ENCODE measurements at regions not wholly inside any gene's neighbourhood (a gene's known extent, or its start where the extent isn't known, plus 50 kb on each side); places are given as distances from the start of the nearest gene placed in this dataset.
"Not testable (repeated sequence)": the region's sequence is repeated elsewhere in the genome, so short reads cannot be mapped to it uniquely, and the experiment has no call there.

DNA sequence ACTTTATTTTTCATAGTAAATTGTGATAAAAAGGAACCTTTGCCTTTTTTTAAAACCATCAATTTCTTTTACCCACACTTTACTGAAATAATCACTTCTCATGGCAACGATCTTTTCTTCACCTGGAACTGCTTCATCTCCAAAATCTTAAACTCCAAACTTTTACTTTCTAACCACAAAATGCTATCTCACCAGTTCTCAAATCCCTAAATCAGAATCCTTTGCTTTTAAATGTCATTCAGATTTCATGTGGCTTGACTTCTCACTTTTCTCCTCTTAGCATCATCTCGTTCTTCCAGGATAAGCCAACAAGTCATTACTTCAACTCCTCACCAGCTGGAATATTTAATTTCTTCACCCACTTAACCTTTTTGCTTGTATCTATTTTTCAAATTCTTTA, 284.3 kb upstream of the RASGEF1B start:
- DNase-seq, result no peak

DNA sequence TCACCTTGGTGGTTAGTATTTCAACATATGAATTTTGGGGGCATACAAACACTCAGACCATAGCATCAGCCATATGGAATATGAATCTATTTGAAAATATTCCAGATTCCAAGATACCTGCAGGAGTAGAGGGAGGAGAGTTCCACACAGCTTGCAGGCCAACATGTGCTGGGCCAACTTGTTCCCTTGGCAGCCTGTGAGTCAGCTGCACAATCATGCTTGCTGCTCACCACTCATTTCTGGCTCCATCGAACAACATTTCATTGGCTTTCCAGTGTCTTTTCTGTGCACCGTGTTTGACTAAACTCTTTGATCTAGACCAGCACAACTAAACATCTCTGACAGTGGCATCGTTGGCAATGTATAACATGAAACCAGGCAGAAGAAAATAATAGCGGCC, 282.5 kb upstream of the RASGEF1B start:
- no peak for DNase-seq

DNA sequence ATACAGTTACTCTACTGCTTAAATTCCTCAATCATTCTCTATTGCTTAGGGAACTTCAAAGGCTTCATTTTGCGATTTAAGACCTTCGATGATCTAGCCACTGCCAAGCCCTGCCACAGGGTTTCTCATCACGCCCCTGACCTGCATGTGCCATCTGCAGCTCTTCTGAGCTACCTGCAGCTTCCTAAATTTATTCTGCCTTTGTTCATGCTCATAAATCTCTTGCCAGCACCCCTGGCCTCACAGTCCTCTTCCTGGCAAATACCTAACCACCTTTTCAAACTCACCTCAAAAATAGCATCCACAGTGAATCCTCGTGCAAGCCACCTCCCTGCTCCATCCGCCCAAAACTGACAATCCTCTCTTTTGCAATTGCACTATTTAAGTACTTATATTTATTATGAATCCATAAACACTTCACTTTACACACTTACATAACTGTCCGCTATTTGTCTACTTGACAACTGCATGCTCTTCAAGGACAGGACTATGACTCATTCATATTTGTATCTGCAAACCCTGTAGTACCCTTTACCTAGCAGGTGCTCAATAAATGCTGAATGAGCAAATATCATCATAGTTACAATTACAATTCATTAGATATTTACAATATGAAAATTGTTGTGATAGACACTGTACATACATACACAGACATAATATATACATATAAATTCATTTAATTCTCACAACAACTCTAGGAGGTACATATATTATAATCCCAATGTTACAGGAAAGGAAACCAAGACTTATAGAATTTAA, 280.0 kb upstream of the RASGEF1B start:
- no peak for DNase-seq

- DNase-seq, result peak; percentile 72
Measured at GRCh38 chr4:81747242-81747930, 275.7 kb upstream of the RASGEF1B start.

GRCh38 chr4:81746773-81747172, 275.1 kb upstream of the RASGEF1B start:
- no peak for DNase-seq

GRCh38 chr4:81746071-81746470, 274.4 kb upstream of the RASGEF1B start:
- DNase-seq, result no peak

DNA sequence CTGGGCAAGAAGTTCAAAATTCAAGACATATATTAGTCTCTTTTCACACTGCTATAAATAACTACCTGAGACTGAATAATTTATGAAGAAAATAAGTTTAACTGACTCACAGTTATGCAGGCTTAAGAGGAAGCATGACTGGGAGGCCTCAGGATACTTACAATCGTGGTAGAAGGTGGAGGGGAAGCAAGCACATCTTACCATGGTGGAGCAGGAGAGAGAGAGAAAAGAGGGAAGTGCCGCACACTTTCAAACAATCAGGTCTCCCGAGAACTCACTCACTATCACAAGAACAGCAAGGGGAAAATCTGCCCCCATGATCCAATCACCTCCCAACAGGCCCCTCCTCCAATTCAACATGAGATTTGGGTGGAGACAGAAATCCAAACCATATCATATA, 273.3 kb upstream of the RASGEF1B start:
- DNase-seq, result no peak

GRCh38 chr4:81743731-81744435, 272.2 kb upstream of the RASGEF1B start:
- no peak for DNase-seq

- DNase-seq, result no peak
Measured at GRCh38 chr4:81740487-81740886, 268.8 kb upstream of the RASGEF1B start.

DNA sequence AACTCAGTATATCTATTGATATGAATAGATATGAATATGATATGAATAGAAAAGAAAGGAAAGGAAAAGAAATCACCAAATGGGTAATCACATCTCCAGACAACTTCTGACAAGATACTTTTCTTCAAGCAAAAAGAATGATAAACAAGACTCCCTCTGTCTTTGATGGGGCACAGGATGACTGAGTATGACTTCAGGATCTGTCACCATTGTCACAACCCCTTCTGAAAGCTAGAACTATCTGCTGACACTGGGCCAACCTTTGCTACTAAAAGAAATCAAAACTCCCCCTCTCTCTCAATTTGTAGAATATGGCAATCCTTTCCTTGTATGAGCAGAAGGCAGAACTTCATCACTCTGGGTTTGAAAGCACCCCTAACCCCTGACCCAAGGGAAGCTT, 267.2 kb upstream of the RASGEF1B start:
- no peak for DNase-seq

DNA sequence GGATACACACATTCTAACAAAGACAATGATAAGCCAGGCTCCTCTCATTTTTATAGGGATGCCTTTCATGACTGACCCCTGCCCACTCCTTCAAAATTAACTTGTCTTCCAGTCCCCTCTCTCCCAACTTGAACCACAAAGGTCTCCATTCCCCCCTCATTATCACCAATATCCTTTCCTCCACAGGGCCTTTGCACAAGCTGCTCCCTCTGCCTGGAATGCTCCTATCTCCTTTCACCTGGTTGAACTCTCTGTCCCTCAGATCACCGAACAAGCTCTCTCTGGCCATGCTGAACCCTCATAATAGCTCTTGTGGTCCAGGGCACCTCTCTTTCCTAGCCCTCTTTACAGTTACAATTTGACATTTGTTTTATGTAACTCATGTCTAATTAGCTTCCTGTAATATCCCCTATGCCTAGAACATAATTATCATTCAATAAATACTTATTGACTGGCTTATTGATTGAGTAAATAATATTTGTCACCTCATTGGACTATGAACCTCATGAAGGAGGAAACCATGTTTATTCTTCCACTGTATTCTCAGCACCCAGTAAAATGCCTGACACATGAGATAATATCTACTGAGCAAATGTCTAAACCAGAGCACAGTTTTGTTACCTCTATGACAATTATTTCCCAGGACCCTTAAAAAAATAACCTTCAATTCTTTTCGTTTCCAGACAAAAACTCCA, 266.3 kb upstream of the RASGEF1B start:
- DNase-seq, result no peak

DNA sequence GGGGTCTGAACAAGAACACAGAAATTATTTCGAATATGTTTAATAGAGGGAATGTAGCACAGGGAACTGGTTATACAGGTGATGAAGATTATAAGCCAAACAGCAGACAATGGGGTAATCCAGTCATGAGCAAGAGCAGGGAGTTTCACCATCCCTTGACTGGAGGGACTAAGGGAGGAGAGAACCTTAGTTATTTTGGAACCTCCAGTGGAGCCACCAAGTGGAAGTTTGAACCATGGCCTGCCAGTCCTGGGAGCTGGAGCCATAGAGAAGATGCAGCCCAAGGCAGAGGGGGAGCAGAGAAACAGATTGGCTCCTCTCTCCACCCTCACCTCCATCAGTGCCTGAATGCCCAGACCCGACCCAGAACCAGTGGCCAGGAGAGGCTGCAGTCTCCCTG, 264.6 kb upstream of the RASGEF1B start:
- DNase-seq, result no peak

DNA sequence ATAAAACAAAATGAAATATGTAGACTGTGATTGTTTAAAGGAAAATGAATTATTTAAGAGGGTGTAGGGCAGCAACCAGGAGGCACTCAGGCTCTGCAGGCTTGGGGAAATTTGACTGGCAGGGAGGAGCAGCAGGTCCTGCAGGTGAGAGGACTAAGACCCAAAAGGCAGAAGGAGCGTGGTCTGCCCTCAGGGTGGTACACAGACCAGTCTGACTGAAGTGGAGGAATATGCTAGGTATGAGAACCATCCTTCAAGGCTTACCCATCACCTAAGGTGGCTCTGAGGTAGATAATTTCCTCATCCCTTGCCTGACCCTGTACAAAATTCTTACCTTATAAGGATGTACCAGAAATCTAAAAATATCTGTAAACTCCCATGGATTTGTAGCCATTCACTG, 261.3 kb upstream of the RASGEF1B start:
- no peak for DNase-seq

- DNase-seq, result peak; percentile 68
Measured at GRCh38 chr4:81724925-81725329, 253.2 kb upstream of the RASGEF1B start.

DNA sequence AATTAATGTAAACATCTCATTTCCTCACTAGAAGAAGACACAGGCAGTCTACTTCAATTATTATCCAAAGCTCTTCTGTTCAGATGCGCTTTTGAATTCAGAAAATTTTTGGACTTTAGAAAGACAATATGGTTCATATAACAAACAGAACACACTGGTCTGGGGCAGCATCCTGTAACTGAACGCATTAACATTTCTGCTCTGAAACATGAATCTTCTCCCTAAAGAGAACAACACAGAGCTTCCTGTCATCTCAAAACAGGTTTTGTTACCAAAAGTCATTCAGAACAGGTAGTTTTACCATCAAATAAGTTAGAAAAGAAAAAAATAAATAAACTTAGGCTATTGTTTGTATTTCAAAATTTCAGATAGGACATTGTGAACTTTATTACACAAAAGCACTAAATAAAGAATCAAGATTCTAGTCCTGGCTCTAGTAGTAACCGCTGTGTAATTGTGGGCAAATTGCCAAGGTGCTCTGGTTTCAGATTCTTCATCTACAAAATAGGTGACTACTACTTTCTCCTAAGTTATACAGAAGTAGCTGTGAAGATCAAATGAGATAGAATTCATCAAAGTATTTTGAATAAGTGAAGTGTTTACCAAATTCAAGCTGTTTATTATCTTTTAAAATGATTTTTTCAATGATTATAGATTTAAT, 252.3 kb upstream of the RASGEF1B start:
- DNase-seq, result peak; percentile 28

- no peak for DNase-seq
Measured at GRCh38 chr4:81723019-81723884, 251.5 kb upstream of the RASGEF1B start.

DNA sequence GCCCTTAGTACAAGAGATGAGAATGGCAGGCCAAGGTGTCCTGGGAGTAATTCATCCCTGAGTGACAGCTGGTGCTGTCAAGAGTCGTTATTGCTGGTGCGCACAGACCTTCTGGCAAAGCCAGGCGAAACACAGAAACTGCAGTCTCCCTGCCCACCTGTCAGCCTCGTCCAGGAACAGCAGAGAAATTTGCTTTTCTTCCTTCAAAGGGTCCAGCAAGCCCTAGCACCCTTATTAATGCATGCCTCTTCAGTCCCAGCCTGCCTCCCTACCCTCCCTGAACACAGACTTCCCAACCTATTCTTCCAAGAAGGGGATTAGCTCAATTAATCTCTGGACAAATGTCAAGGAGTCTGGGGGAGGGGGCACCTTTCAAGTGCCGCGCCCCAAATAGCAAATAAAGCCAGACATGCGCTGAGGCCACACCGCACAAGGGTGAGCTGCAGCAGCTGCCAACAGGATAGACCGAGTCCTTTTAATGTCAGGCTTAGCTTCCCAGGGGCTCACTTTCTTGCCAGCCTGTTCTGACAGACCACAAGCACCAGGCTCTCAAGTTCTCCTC, 250.7 kb upstream of the RASGEF1B start:
- DNase-seq, result no peak

DNA sequence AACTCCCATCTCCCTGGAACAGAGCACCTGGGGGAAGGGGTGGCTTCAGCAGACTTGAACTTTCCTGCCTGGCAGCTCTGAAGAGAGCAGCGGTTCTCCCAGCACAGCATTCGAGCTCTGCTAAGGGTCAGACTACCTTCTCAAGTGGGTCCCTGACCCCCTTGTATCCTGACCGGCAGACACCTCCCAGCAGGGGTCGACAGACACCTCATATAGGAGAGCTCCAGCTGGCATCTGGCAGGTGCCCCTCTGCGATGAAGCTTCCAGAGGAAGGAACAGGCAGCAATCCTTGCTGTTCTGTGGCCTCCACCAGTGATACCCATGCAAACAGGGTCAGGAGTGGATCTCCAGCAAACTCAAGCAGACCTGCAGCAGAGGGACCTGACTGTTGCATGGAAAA, 244.1 kb upstream of the RASGEF1B start:
- DNase-seq, result no peak

GRCh38 chr4:81715357-81715756, 243.7 kb upstream of the RASGEF1B start:
- not testable (repeated sequence) for DNase-seq

DNA sequence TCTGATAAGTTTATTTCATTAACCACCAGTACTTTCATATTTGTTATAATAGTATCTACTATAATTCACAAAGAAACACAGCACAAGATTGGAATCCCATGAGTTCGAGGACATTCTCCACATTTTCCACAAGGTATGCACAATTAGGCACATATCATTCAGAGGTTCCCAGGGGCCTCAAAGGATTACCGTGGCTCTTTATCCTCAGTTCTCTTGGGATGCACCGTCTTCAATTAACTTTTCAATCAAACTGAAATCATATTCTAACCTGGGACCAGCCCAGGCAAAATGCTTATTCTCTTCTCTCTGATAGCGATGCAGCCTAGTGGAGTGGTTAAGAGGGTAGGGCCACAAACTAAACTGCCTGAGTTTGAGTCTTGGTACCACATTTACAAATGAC, 242.6 kb upstream of the RASGEF1B start:
- no peak for DNase-seq

DNA sequence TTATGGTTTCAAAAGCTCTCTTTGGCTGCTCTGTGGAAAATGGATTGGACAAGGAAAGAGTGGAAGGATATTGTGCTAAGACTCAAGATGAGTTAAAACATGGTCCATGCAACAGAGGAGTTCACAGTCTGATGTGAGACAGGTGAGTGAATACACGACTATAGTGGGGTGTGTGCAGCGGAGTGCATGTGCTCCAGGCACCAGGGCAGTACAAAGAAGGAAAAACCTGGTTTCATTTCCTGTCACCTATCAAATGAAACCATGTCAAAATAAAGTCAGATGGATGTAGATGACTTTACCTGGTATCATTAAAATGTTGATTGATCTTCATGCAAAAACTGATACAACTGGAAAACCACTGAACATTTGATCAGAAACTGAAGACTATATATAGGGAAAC, 241.0 kb upstream of the RASGEF1B start:
- no peak for DNase-seq

Measured in hematopoietic multipotent progenitor cell treated with erythropoietin and hydrocortisone succinate and interleukin-3 and kit ligand, for 6 days (in vitro differentiated cells).